Tibial nerve (tissue), 4 donors: ENCODE measurements at regions not wholly inside any gene's neighbourhood (a gene's known extent, or its start where the extent isn't known, plus 50 kb on each side); places are given as distances from the start of the nearest gene placed in this dataset.

Experiments
- DNase-seq, 2 donors: peaks; one replicate each; pipeline ENCODE4 v3.0.0-alpha.2; 2019; ENCODE audit warnings: low spot score in 2 of 2
- H3K27ac ChIP-seq, 4 donors: fragments of 200-600 bp; sonication (generic) in 3 of 4; one replicate each; pipeline ENCODE4 v1.5.1; 2017 to 2019; ENCODE audit warnings: mild to moderate bottlenecking in 1 of 4
- H3K27me3 ChIP-seq, 2 donors: fragments of 200-600 bp; sonication (generic) in 1 of 2; one replicate each; pipeline versions ENCODE4 v1.5.1 to v1.6.0; 2017 to 2019
- H3K36me3 ChIP-seq, 3 donors: fragments of 200-600 bp; sonication (generic); one replicate each; pipeline ENCODE4 v1.5.1; 2018 to 2019
- H3K4me1 ChIP-seq, 4 donors: fragments of 200-600 bp; sonication (generic) in 3 of 4; one replicate each; pipeline ENCODE4 v1.5.1; 2017 to 2019
- H3K4me3 ChIP-seq, 4 donors: fragments of 200-600 bp; sonication (generic) in 3 of 4; one replicate each; pipeline ENCODE4 v1.5.1; 2017 to 2019; ENCODE audit warnings: mild to moderate bottlenecking in 1 of 4, moderate library complexity in 1 of 4
- H3K9me3 ChIP-seq, 4 donors: fragments of 200-600 bp; sonication (generic) in 3 of 4; one replicate each; pipeline ENCODE4 v1.5.1; 2017 to 2019
- CTCF ChIP-seq, 5 experiments: fragments of 200-600 bp in 3 of 5; fragments of 450-650 bp in 2 of 5; sonication (generic) in 3 of 5; IDR thresholded peaks; one replicate each; pipeline ENCODE4 v1.5.1; 2016 to 2019; ENCODE audit warnings: antibody characterized with exemption in 5 of 5, mild to moderate bottlenecking in 3 of 5, moderate library complexity in 2 of 5
- EP300 ChIP-seq, 2 donors: sonication (generic); formaldehyde crosslinking; IDR thresholded peaks; one replicate each; pipeline ENCODE4 v1.6.1; 2017; ENCODE audit warnings: antibody characterized with exemption in 2 of 2, mild to moderate bottlenecking in 1 of 2
- POLR2A ChIP-seq, 2 donors: fragments of 450-650 bp; IDR thresholded peaks; one replicate each; pipeline ENCODE4 v1.6.1; 2017; ENCODE audit warnings: antibody characterized with exemption in 2 of 2, mild to moderate bottlenecking in 2 of 2, moderate library complexity in 2 of 2
- WGBS, 2 donors: methylation state at CpG; one replicate each; pipeline ENCODE4 v1.1.5; 2018; 5-methylcytosine and 5-hydroxymethylcytosine counted together

GRCh38 chr2:121994238-121995206 lies 239.1 kb downstream of the TSN start:
- 79 to 82% methylated on average over 3 of the region's 3 CpGs for WGBS, 2 donors
- DNase-seq: no peak
- H3K36me3 ChIP-seq: no peaks in the 10 kb centered on the region
- H3K9me3 ChIP-seq: peaks cover 0 to 3% (median 0%) of the 10 kb centered on the region in 4 donors
- H3K27me3 ChIP-seq: no peaks in the 10 kb centered on the region
- no peak overlapping the region for H3K27ac ChIP-seq
- no peak overlapping the region for H3K4me3 ChIP-seq
- H3K4me1 ChIP-seq: no peaks in the 10 kb centered on the region
- TF ChIP-seq CTCF (IDR thresholded peaks at IDR 0.05): no peak
- no peak for TF ChIP-seq EP300 (IDR thresholded peaks at IDR 0.05)
- no peak for TF ChIP-seq POLR2A (IDR thresholded peaks at IDR 0.05)

- no peaks in the 10 kb centered on the region for H3K9me3 ChIP-seq
- TF ChIP-seq CTCF (IDR thresholded peaks at IDR 0.05) (no peak), POLR2A (IDR thresholded peaks at IDR 0.05) (no peak), EP300 (IDR thresholded peaks at IDR 0.05) (no peak)
- H3K27ac ChIP-seq: no peak overlapping the region
- WGBS, 2 donors: 75 to 76% methylated on average over 4 of the region's 4 CpGs
- no peaks in the 10 kb centered on the region for H3K4me1 ChIP-seq
- H3K27me3 ChIP-seq: no peaks in the 10 kb centered on the region
- H3K36me3 ChIP-seq: no peaks in the 10 kb centered on the region
- H3K4me3 ChIP-seq: no peak overlapping the region
- no peak for DNase-seq
Observed at GRCh38 chr2:121998751-121999150, 243.3 kb downstream of the TSN start.

- Histone ChIP-seq H3K27me3 (no peaks in the 10 kb centered on the region), H3K36me3 (no peaks in the 10 kb centered on the region), H3K27ac (no peak overlapping the region), H3K4me1 (no peaks in the 10 kb centered on the region), H3K9me3 (no peaks in the 10 kb centered on the region), H3K4me3 (no peak overlapping the region)
- DNase-seq: no peak
- 28 to 47% methylated on average over 6 of the region's 6 CpGs for WGBS, 2 donors
- TF ChIP-seq EP300 (IDR thresholded peaks at IDR 0.05) (no peak), POLR2A (IDR thresholded peaks at IDR 0.05) (no peak), CTCF (IDR thresholded peaks at IDR 0.05) (no peak)
Observed at GRCh38 chr2:121999264-121999663, 243.8 kb downstream of the TSN start.

GRCh38 chr2:122000556-122001340 lies 245.3 kb downstream of the TSN start:
- no peak for DNase-seq
- no peak for TF ChIP-seq CTCF (IDR thresholded peaks at IDR 0.05)
- TF ChIP-seq POLR2A (IDR thresholded peaks at IDR 0.05): no peak
- TF ChIP-seq EP300 (IDR thresholded peaks at IDR 0.05): no peak
- Histone ChIP-seq H3K4me1 (no peaks in the 10 kb centered on the region), H3K9me3 (no peaks in the 10 kb centered on the region), H3K27ac (no peak overlapping the region), H3K4me3 (no peak overlapping the region), H3K36me3 (no peaks in the 10 kb centered on the region), H3K27me3 (no peaks in the 10 kb centered on the region)
- WGBS, 2 donors: 93 to 95% methylated on average over 21 of the region's 21 CpGs

- no peak overlapping the region for H3K27ac ChIP-seq
- TF ChIP-seq POLR2A (IDR thresholded peaks at IDR 0.05) (no peak), EP300 (IDR thresholded peaks at IDR 0.05) (no peak), CTCF (IDR thresholded peaks at IDR 0.05) (no peak)
- WGBS, 2 donors: 58 to 79% methylated on average over 6 to 7 of the region's 7 CpGs
Observed at GRCh38 chr2:122001441-122001874, 246.0 kb downstream of the TSN start.

More at GRCh38 chr2:122001441-122001874, 246.0 kb downstream of the TSN start:
- Histone ChIP-seq H3K36me3 (no peaks in the 10 kb centered on the region), H3K4me3 (no peak overlapping the region), H3K9me3 (no peaks in the 10 kb centered on the region), H3K4me1 (no peaks in the 10 kb centered on the region), H3K27me3 (no peaks in the 10 kb centered on the region)
- DNase-seq: no peak
